Gastrocnemius medialis (tissue), 4 donors: ENCODE measurements at regions not wholly inside any gene's neighbourhood (a gene's known extent, or its start where the extent isn't known, plus 50 kb on each side); places are given as distances from the start of the nearest gene placed in this dataset.
A peak's percentile ranks its signal among the peaks of the same experiment; 100 is the strongest.
"Not testable (repeated sequence)": the region's sequence is repeated elsewhere in the genome, so short reads cannot be mapped to it uniquely, and the experiment has no call there.

Experiments used
- ATAC-seq, 2 donors: fragments of 150-250 bp; one replicate each; pipeline ENCODE4 v1.9.1; 2016
- DNase-seq, 2 donors: peaks; one replicate each; pipeline ENCODE4 v3.0.0-alpha.2; 2019
- H3K27ac ChIP-seq, 4 donors: fragments of 200-600 bp; sonication (generic); 1 replicate in 1 of 4; 2 replicates in 3 of 4; pipeline ENCODE4 v1.5.1; 2016 to 2018; ENCODE audit warnings: mild to moderate bottlenecking in 2 of 4, moderate library complexity in 1 of 4
- H3K27me3 ChIP-seq, 3 donors: fragments of 200-600 bp; sonication (generic) in 2 of 3; 1 replicate in 1 of 3; 2 replicates in 2 of 3; pipeline versions ENCODE4 v1.5.1 to v1.6.0; 2016 to 2019; ENCODE audit warnings: mild to moderate bottlenecking in 1 of 3, moderate library complexity in 1 of 3
- H3K36me3 ChIP-seq, 2 donors: fragments of 200-600 bp; sonication (generic) in 1 of 2; one replicate each; pipeline ENCODE4 v1.5.1; 2017 to 2018
- H3K4me1 ChIP-seq, 2 donors: fragments of 200-600 bp; sonication (generic) in 1 of 2; one replicate each; pipeline ENCODE4 v1.5.1; 2016 to 2017; ENCODE audit warnings: mild to moderate bottlenecking in 2 of 2
- H3K4me3 ChIP-seq, 4 donors: fragments of 200-600 bp; sonication (generic) in 3 of 4; 1 replicate in 1 of 4; 2 replicates in 3 of 4; pipeline ENCODE4 v1.5.1; 2016 to 2019; ENCODE audit warnings: mild to moderate bottlenecking in 2 of 4
- H3K9me3 ChIP-seq, 3 donors: fragments of 200-600 bp; sonication (generic) in 2 of 3; 1 replicate in 1 of 3; 2 replicates in 2 of 3; pipeline ENCODE4 v1.5.1; 2016 to 2019
- CTCF ChIP-seq, 5 experiments: fragments of 450-650 bp in 3 of 5; fragments of 200-600 bp in 2 of 5; sonication (generic) in 2 of 5; IDR thresholded peaks in 4 of 5; conservative IDR thresholded peaks in 1 of 5; 1 replicate in 4 of 5; 2 replicates in 1 of 5; pipeline ENCODE4 v1.5.1; 2016 to 2019; ENCODE audit warnings: antibody characterized with exemption in 5 of 5, mild to moderate bottlenecking in 3 of 5, moderate library complexity in 3 of 5
- POLR2A ChIP-seq, 2 donors: fragments of 450-650 bp; IDR thresholded peaks; one replicate each; pipeline ENCODE4 v1.6.1; 2017; ENCODE audit warnings: antibody characterized with exemption in 2 of 2, mild to moderate bottlenecking in 2 of 2, moderate library complexity in 2 of 2
- in situ Hi-C, 4 donors: fragments of 200-750 bp; cut with MboI; loops; one replicate each; pipeline versions ENCODE4 v1.15.0 to v1.8.0; 2017; ENCODE audit warnings: low sequenced_read_pairs in 4 of 4
- intact Hi-C: fragments of 100-400 bp; cut with DNase I; formaldehyde crosslinking; loops from one replicate; pipeline ENCODE4 v1.15.1; 2023; ENCODE audit warnings: low total_unique reads

GRCh38 chr3:26087751-26088150 is 297.9 kb downstream of the OXSM start:
- intact Hi-C loops (no loop called here), in situ Hi-C loops (no loop called here)
- Histone ChIP-seq H3K4me3 (no peak overlapping the region), H3K9me3 (peaks cover 0 to 4% (median 0%) of the 10 kb centered on the region in 3 donors), H3K27ac (no peak overlapping the region), H3K27me3 (no peaks in the 10 kb centered on the region), H3K4me1 (peaks cover 9 to 13% of the 10 kb centered on the region in 2 donors), H3K36me3 (no peaks in the 10 kb centered on the region)
- DNase-seq (no peak), ATAC-seq (no peak)
- no peak for TF ChIP-seq POLR2A (IDR thresholded peaks at IDR 0.05)
- no peak for TF ChIP-seq CTCF (IDR thresholded peaks at IDR 0.05 in 4 of 5, conservative IDR thresholded peaks at IDR 0.05 in 1 of 5)

DNA sequence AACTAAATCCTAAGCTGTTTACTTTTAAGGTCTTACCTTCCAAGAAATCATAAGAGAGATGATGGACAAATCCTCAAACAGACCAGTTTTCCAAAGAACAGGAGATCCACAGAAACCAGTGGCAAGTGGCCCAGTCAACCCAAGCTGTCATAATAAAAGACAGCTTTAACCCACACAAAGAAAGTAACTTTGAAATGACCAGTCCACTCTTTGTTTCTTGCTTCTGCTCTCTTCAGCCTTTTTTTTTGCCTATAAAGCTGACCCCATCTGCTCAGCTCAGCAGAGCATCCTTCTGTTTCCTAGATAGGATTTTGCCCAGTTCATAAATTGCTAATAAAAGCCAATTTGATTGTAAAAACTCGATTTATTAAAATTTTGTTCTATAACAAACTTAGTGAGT is 299.4 kb downstream of the OXSM start:
- H3K4me1 ChIP-seq, result peaks cover 9 to 13% of the 10 kb centered on the region in 2 donors
- no peak for TF ChIP-seq CTCF (IDR thresholded peaks at IDR 0.05 in 4 of 5, conservative IDR thresholded peaks at IDR 0.05 in 1 of 5)
- TF ChIP-seq POLR2A (IDR thresholded peaks at IDR 0.05), result no peak
- ATAC-seq (no peak), DNase-seq (no peak)
- H3K9me3 ChIP-seq, result peaks cover 0 to 4% (median 0%) of the 10 kb centered on the region in 3 donors
- no peak overlapping the region for H3K4me3 ChIP-seq
- intact Hi-C loops (no loop called here), in situ Hi-C loops (no loop called here)
- H3K27ac ChIP-seq, result no peak overlapping the region
- H3K27me3 ChIP-seq, result no peaks in the 10 kb centered on the region
- no peaks in the 10 kb centered on the region for H3K36me3 ChIP-seq

DNA sequence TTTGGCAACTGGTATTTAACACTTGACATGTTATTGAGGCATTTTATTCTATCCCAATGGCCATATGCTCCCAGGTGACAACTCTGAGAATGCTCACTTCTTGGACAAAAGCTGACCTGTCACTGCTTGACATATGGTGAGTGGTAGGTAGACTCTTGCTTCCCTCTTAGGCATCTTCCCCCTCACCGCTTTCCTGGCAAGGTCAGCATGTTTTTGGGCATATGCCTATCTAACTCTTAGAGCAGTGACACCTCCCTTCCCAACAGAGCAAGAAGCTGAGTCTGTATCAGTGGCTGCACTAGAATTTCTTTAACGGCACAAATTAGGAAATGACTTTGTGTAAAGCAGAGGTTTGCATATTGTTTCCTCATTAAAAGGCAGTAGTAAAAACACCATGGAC is 300.7 kb downstream of the OXSM start:
- TF ChIP-seq CTCF (IDR thresholded peaks at IDR 0.05 in 4 of 5, conservative IDR thresholded peaks at IDR 0.05 in 1 of 5) (no peak), POLR2A (IDR thresholded peaks at IDR 0.05) (no peak)
- Histone ChIP-seq H3K36me3 (no peaks in the 10 kb centered on the region), H3K4me3 (no peak overlapping the region), H3K4me1 (peaks cover 9 to 13% of the 10 kb centered on the region in 2 donors), H3K27ac (peak overlapping the region in 2 of 4 donors; percentile 33 to 48), H3K27me3 (no peaks in the 10 kb centered on the region), H3K9me3 (peaks cover 0 to 4% (median 0%) of the 10 kb centered on the region in 3 donors)
- DNase-seq (no peak), ATAC-seq (no peak)
- in situ Hi-C loops, result no loop called here
- intact Hi-C loops, result no loop called here

DNA sequence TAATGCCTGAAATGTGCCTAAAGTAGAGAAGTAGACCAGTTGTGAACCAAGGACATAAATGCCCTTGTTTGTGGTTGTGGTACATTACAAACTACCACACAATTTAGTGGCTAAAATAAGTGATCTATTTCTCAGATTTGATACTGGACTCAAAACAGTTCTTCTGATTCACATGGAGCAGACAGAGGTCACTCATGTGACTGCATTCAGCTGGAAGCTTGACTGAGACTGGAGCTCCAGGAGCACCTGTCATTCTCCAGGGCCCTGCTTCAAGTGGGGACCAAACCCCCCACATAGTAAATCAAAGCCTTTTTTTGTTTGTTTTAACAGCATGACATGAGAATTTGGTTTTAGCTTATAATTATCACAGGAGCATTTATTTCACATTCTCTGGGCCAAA is 301.2 kb downstream of the OXSM start:
- in situ Hi-C loops (no loop called here), intact Hi-C loops (no loop called here)
- Histone ChIP-seq H3K27ac (peak overlapping the region in 3 of 4 donors; percentile 0 to 48 (median 33)), H3K4me1 (peaks cover 9 to 13% of the 10 kb centered on the region in 2 donors), H3K4me3 (no peak overlapping the region), H3K27me3 (no peaks in the 10 kb centered on the region), H3K36me3 (no peaks in the 10 kb centered on the region), H3K9me3 (peaks cover 0 to 4% (median 0%) of the 10 kb centered on the region in 3 donors)
- peak in 1 of 2 donors; percentile 86 for ATAC-seq
- no peak for DNase-seq
- no peak for TF ChIP-seq CTCF (IDR thresholded peaks at IDR 0.05 in 4 of 5, conservative IDR thresholded peaks at IDR 0.05 in 1 of 5)
- no peak for TF ChIP-seq POLR2A (IDR thresholded peaks at IDR 0.05)

GRCh38 chr3:26091626-26092025 is 301.7 kb downstream of the OXSM start:
- peaks cover 9 to 13% of the 10 kb centered on the region in 2 donors for H3K4me1 ChIP-seq
- DNase-seq, result no peak
- H3K9me3 ChIP-seq, result peaks cover 0 to 4% (median 0%) of the 10 kb centered on the region in 3 donors
- H3K27me3 ChIP-seq, result no peaks in the 10 kb centered on the region
- in situ Hi-C loops (no loop called here), intact Hi-C loops (no loop called here)
- TF ChIP-seq POLR2A (IDR thresholded peaks at IDR 0.05) (no peak), CTCF (IDR thresholded peaks at IDR 0.05 in 4 of 5, conservative IDR thresholded peaks at IDR 0.05 in 1 of 5) (no peak)
- ATAC-seq, result no peak
- H3K27ac ChIP-seq, result peak overlapping the region in 3 of 4 donors; percentile 0 to 48 (median 33)
- H3K36me3 ChIP-seq, result no peaks in the 10 kb centered on the region
- H3K4me3 ChIP-seq, result no peak overlapping the region

GRCh38 chr3:26097111-26097510 is 307.2 kb downstream of the OXSM start:
- in situ Hi-C loops, H3K9me3 ChIP-seq, intact Hi-C loops, DNase-seq, ATAC-seq, H3K27ac ChIP-seq, H3K27me3 ChIP-seq, H3K36me3 ChIP-seq: not testable (repeated sequence)
- Histone ChIP-seq H3K4me3 (peak overlapping the region in 1 of 4 donors; percentile 24), H3K4me1 (peaks cover 30 to 34% of the 10 kb centered on the region in 2 donors)
